CD4-positive, alpha-beta T cell (primary cell): ENCODE measurements at regions not wholly inside any gene's neighbourhood (a gene's known extent, or its start where the extent isn't known, plus 50 kb on each side); places are given as distances from the start of the nearest gene placed in this dataset.

Experiments used
- ATAC-seq: fragments of 200-7000 bp; cut with Tn5 transposase; one replicate; pipeline ENCODE4 v1.10.0; 2022; ENCODE audit warnings: mild to moderate bottlenecking; ENCODE audit not compliant: poor library complexity
- CTCF ChIA-PET: fragments of 350-600 bp; sonication (Branson Sonifier 250); formaldehyde crosslinking; loops from one replicate; lab custom pipeline; 2021; ENCODE audit warnings: antibody characterized with exemption, inconsistent platforms; lab: Charles Lee
- POLR2A ChIA-PET: fragments of 350-600 bp; sonication (Branson Sonifier 250); formaldehyde crosslinking; loops from one replicate; lab custom pipeline; 2021; ENCODE audit warnings: antibody characterized with exemption, inconsistent platforms; lab: Charles Lee
- DNase-seq, 14 experiments: peaks; one replicate each; pipeline ENCODE4 v3.0.0-alpha.2; 2013 to 2020; ENCODE audit warnings: mixed read lengths in 2 of 14
- H3K27ac ChIP-seq, 2 donors: one replicate each; pipeline versions ENCODE4 v1.5.1 to v1.7.0; 2013; ENCODE audit warnings: low read length in 2 of 2, low read depth in 1 of 2, mild to moderate bottlenecking in 1 of 2
- H3K27me3 ChIP-seq, 2 experiments: 1 replicate in 1 of 2; 2 replicates in 1 of 2; pipeline versions ENCODE4 v1.6.1 to v1.7.0; 2013; ENCODE audit warnings: low read length in 2 of 2, control low read depth in 1 of 2, mild to moderate bottlenecking in 1 of 2, moderate library complexity in 1 of 2; ENCODE audit not compliant: insufficient read depth in 2 of 2, control insufficient read depth in 1 of 2
- H3K36me3 ChIP-seq: one replicate; pipeline ENCODE4 v1.6.1; 2013; ENCODE audit warnings: low read length, control low read depth; ENCODE audit not compliant: insufficient read depth
- H3K4me1 ChIP-seq: one replicate; pipeline ENCODE4 v1.6.1; 2013; ENCODE audit warnings: low read length, control low read depth; ENCODE audit not compliant: insufficient read depth
- H3K4me3 ChIP-seq: one replicate; pipeline ENCODE4 v1.5.1; 2013; ENCODE audit warnings: mild to moderate bottlenecking, low read length, moderate library complexity
- H3K9me3 ChIP-seq, 2 experiments: 1 replicate in 1 of 2; 2 replicates in 1 of 2; pipeline versions ENCODE4 v1.6.1 to v1.7.0; 2013; ENCODE audit warnings: low read length in 2 of 2, mild to moderate bottlenecking in 2 of 2, control low read depth in 1 of 2, moderate library complexity in 1 of 2; ENCODE audit not compliant: control insufficient read depth in 1 of 2, insufficient read depth in 1 of 2
- H3K27ac Mint-ChIP-seq: one replicate; pipeline ENCODE4 v1.8.0; 2020; ENCODE audit warnings: mixed read lengths
- H3K27me3 Mint-ChIP-seq: one replicate; pipeline ENCODE4 v1.8.0; 2021; ENCODE audit warnings: mixed read lengths
- H3K36me3 Mint-ChIP-seq: one replicate; pipeline ENCODE4 v1.8.0; 2021; ENCODE audit warnings: low read depth, mixed read lengths
- H3K4me1 Mint-ChIP-seq: one replicate; pipeline ENCODE4 v1.8.0; 2021; ENCODE audit warnings: low read depth, mixed read lengths
- H3K4me3 Mint-ChIP-seq: one replicate; pipeline ENCODE4 v1.8.0; 2020; ENCODE audit warnings: mild to moderate bottlenecking, mixed read lengths
- H3K9me3 Mint-ChIP-seq: one replicate; pipeline ENCODE4 v1.8.0; 2020; ENCODE audit warnings: mixed read lengths
- CTCF ChIP-seq: fragments of 200-600 bp; IDR thresholded peaks from one replicate; pipeline ENCODE4 v1.8.0; 2022; ENCODE audit warnings: antibody characterized with exemption, mild to moderate bottlenecking
- intact Hi-C, 2 experiments: fragments of 100-400 bp; cut with DNase I in 1 of 2; cut with micrococcal nuclease in 1 of 2; formaldehyde crosslinking; loops; one replicate each; pipeline versions ENCODE4 v1.15.1 to v1.9.0; 2023 to 2025; cut with DNase I, micrococcal nuclease

- ChIA-PET POLR2A (no interaction called here), CTCF (no interaction called here)
- no peaks in the 10 kb centered on the region for H3K27me3 Mint-ChIP-seq
- ATAC-seq, result no peak
- no peak for TF ChIP-seq CTCF
- H3K36me3 Mint-ChIP-seq, result no peaks in the 10 kb centered on the region
- H3K4me3 ChIP-seq, result no peak overlapping the region
- H3K36me3 ChIP-seq, result no peaks in the 10 kb centered on the region
- H3K4me1 Mint-ChIP-seq, result peaks cover 8% of the 10 kb centered on the region
- H3K4me1 ChIP-seq, result no peaks in the 10 kb centered on the region
- H3K9me3 ChIP-seq, result no peaks in the 10 kb centered on the region
- no peak for DNase-seq
- no peaks in the 10 kb centered on the region for H3K27me3 ChIP-seq
- no peak overlapping the region for H3K27ac ChIP-seq
- H3K4me3 Mint-ChIP-seq, result no peak overlapping the region
- intact Hi-C loops, result no loop called here
- no peak overlapping the region for H3K27ac Mint-ChIP-seq
- no peaks in the 10 kb centered on the region for H3K9me3 Mint-ChIP-seq
These were observed 209.4 kb upstream of the LRFN2 start for GRCh38 chr6:40796260-40797221.

- Histone ChIP-seq H3K27me3 (no peaks in the 10 kb centered on the region), H3K4me3 (no peak overlapping the region), H3K9me3 (no peaks in the 10 kb centered on the region), H3K27ac (no peak overlapping the region), H3K36me3 (no peaks in the 10 kb centered on the region), H3K4me1 (peaks cover 12% of the 10 kb centered on the region)
- DNase-seq (no peak), ATAC-seq (no peak)
- intact Hi-C loops, result no loop called here
- H3K4me1 Mint-ChIP-seq, result peaks cover 27% of the 10 kb centered on the region
- no peak overlapping the region for H3K27ac Mint-ChIP-seq
- ChIA-PET POLR2A (no interaction called here), CTCF (no interaction called here)
- no peak overlapping the region for H3K4me3 Mint-ChIP-seq
- no peaks in the 10 kb centered on the region for H3K27me3 Mint-ChIP-seq
- H3K9me3 Mint-ChIP-seq, result no peaks in the 10 kb centered on the region
- H3K36me3 Mint-ChIP-seq, result no peaks in the 10 kb centered on the region
- TF ChIP-seq CTCF, result no peak
These were observed 207.4 kb upstream of the LRFN2 start for GRCh38 chr6:40794586-40794985.

GRCh38 chr6:40792183-40792582, 205.0 kb upstream of the LRFN2 start:
- TF ChIP-seq CTCF, result no peak
- Histone ChIP-seq H3K36me3 (no peaks in the 10 kb centered on the region), H3K27ac (no peak overlapping the region), H3K4me3 (no peak overlapping the region), H3K4me1 (peaks cover 27% of the 10 kb centered on the region), H3K27me3 (no peaks in the 10 kb centered on the region), H3K9me3 (no peaks in the 10 kb centered on the region)
- no peaks in the 10 kb centered on the region for H3K9me3 Mint-ChIP-seq
- no peaks in the 10 kb centered on the region for H3K36me3 Mint-ChIP-seq
- no peaks in the 10 kb centered on the region for H3K27me3 Mint-ChIP-seq
- no peak overlapping the region for H3K27ac Mint-ChIP-seq
- intact Hi-C loops, result no loop called here
- no peak for DNase-seq
- no peak overlapping the region for H3K4me3 Mint-ChIP-seq
- ChIA-PET CTCF (no interaction called here), POLR2A (no interaction called here)
- H3K4me1 Mint-ChIP-seq, result peaks cover 48% of the 10 kb centered on the region
- no peak for ATAC-seq
